Endodermal cell (in vitro differentiated cells): ENCODE measurements at regions not wholly inside any gene's neighbourhood (a gene's known extent, or its start where the extent isn't known, plus 50 kb on each side); places are given as distances from the start of the nearest gene placed in this dataset.

ENCODE experiments used
- DNase-seq: peaks from one replicate; pipeline ENCODE4 v3.0.0-alpha.2; 2017
- H3K27ac ChIP-seq: 2 replicates; pipeline ENCODE4 v1.5.1; 2013; ENCODE audit warnings: mild to moderate bottlenecking, low read depth, low read length, moderate library complexity
- H3K27me3 ChIP-seq: 2 replicates; pipeline ENCODE4 v1.6.1; 2013; ENCODE audit warnings: mild to moderate bottlenecking, low read length, moderate library complexity; ENCODE audit not compliant: insufficient read depth, control insufficient read depth, poor library complexity, severe bottlenecking
- H3K36me3 ChIP-seq: 2 replicates; pipeline ENCODE4 v1.7.0; 2013; ENCODE audit warnings: mild to moderate bottlenecking, low read length, moderate library complexity; ENCODE audit not compliant: control insufficient read depth, insufficient read depth
- H3K4me1 ChIP-seq: one replicate; pipeline ENCODE4 v1.7.0; 2013; ENCODE audit warnings: low read length; ENCODE audit not compliant: control insufficient read depth, insufficient read depth
- H3K4me3 ChIP-seq: 2 replicates; pipeline ENCODE4 v1.5.1; 2013; ENCODE audit warnings: mild to moderate bottlenecking, low read length, moderate library complexity
- H3K9ac ChIP-seq: 2 replicates; pipeline ENCODE4 v1.6.1; 2013; ENCODE audit warnings: mild to moderate bottlenecking, low read length, moderate library complexity; ENCODE audit not compliant: poor library complexity, severe bottlenecking; ENCODE audit errors: extremely low read depth
- H3K9me3 ChIP-seq: 2 replicates; pipeline ENCODE4 v1.6.1; 2013; ENCODE audit warnings: mild to moderate bottlenecking, low read length, moderate library complexity; ENCODE audit not compliant: control insufficient read depth
- H3K27ac Mint-ChIP-seq: 2 replicates; pipeline ENCODE4 v1.8.0; 2020; ENCODE audit warnings: mixed read lengths
- H3K27me3 Mint-ChIP-seq: 2 replicates; pipeline ENCODE4 v1.8.0; 2021; ENCODE audit warnings: mild to moderate bottlenecking, mixed read lengths; ENCODE audit not compliant: insufficient read depth
- H3K36me3 Mint-ChIP-seq: 2 replicates; pipeline ENCODE4 v1.8.0; 2020; ENCODE audit warnings: low read depth, mixed read lengths
- H3K4me1 Mint-ChIP-seq: 2 replicates; pipeline ENCODE4 v1.8.0; 2020; ENCODE audit warnings: mixed read lengths
- H3K4me3 Mint-ChIP-seq: 2 replicates; pipeline ENCODE4 v1.8.0; 2020; ENCODE audit warnings: mild to moderate bottlenecking, moderate library complexity, mixed read lengths
- H3K9me3 Mint-ChIP-seq: 2 replicates; pipeline ENCODE4 v1.8.0; 2020; ENCODE audit warnings: mild to moderate bottlenecking, mixed read lengths
- WGBS, 2 experiments: methylation state at CpG; one replicate each; pipeline versions ENCODE4 v1.1.5 to v1.1.7; 2013; ENCODE audit warnings: missing lambda C conversion rate in 2 of 2, mixed read lengths in 1 of 2; ENCODE audit not compliant: insufficient coverage in 1 of 2, insufficient read length in 1 of 2; 5-methylcytosine and 5-hydroxymethylcytosine counted together
- TF ChIP-seq, protein P1 (sequence below): fragments of 200-600 bp; sonication (generic); conservative IDR thresholded peaks from 2 replicates; pipeline ENCODE4 v1.5.0; 2021; ENCODE audit warnings: antibody characterized with exemption, mild to moderate bottlenecking

DNA sequence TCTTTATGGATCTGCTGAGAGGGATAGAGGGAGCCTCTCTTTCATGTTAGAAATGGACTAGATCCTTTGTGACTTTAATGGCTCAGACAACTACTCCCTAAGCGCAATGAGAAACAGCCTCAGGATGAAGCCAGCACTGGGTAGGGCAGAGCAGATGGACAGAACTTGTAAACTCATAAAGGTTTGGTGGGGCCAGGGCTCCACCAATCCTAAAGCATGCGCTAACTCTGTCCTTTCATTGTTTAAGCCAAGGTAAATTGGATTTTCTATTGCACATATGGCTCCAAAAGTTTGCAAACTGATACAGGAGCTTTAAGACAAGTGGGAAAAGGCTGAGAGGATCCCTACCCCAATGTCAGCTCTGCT lies 178.1 kb upstream of the MEOX2 start:
- Histone ChIP-seq H3K27me3 (no peaks in the 10 kb centered on the region), H3K4me3 (no peak overlapping the region), H3K4me1 (no peaks in the 10 kb centered on the region), H3K9me3 (no peaks in the 10 kb centered on the region), H3K9ac (no peak overlapping the region), H3K36me3 (no peaks in the 10 kb centered on the region), H3K27ac (no peak overlapping the region)
- H3K36me3 Mint-ChIP-seq: no peaks in the 10 kb centered on the region
- peaks cover 5% of the 10 kb centered on the region for H3K4me1 Mint-ChIP-seq
- no peaks in the 10 kb centered on the region for H3K9me3 Mint-ChIP-seq
- TF ChIP-seq, protein P1, sequence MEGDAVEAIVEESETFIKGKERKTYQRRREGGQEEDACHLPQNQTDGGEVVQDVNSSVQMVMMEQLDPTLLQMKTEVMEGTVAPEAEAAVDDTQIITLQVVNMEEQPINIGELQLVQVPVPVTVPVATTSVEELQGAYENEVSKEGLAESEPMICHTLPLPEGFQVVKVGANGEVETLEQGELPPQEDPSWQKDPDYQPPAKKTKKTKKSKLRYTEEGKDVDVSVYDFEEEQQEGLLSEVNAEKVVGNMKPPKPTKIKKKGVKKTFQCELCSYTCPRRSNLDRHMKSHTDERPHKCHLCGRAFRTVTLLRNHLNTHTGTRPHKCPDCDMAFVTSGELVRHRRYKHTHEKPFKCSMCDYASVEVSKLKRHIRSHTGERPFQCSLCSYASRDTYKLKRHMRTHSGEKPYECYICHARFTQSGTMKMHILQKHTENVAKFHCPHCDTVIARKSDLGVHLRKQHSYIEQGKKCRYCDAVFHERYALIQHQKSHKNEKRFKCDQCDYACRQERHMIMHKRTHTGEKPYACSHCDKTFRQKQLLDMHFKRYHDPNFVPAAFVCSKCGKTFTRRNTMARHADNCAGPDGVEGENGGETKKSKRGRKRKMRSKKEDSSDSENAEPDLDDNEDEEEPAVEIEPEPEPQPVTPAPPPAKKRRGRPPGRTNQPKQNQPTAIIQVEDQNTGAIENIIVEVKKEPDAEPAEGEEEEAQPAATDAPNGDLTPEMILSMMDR: no peak
- no peak overlapping the region for H3K27ac Mint-ChIP-seq
- DNase-seq: no peak
- no peaks in the 10 kb centered on the region for H3K27me3 Mint-ChIP-seq
- H3K4me3 Mint-ChIP-seq: no peak overlapping the region
- WGBS, 2 experiments: 92% methylated on average over 2 of the region's 2 CpGs

DNA sequence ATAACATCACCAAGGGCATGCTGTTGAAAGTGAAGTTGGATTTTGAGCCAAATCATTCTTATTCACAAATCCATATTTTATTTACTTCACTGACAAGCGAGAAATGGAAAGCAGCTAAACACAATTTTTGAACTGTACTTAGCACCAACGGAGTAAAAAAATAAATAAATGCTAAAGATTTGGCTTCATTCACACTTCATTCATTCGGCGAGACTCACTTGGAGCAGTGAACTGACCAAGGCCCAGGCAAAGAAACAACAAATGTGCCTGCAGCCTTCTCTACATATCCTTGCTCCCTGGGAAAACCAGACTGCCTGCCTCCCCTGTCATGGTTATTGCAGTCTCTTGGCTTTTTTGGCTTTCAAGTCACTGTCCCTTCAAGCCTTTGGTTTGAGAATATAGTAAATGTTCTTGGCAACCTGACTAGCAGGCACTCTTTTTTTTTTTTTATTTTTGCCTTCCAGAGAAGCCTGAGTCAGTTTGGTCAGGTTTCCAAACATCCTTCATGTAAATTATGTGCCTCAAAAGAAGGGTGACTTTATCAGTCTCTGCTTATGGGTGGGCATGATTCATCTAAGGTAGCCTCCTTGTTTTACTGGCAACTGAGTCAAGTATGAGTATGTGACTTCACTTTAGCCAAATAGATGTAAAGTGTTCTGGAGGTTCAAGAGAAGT lies 177.6 kb upstream of the MEOX2 start:
- no peak overlapping the region for H3K9ac ChIP-seq
- H3K27me3 ChIP-seq: no peaks in the 10 kb centered on the region
- no peak overlapping the region for H3K4me3 Mint-ChIP-seq
- no peaks in the 10 kb centered on the region for H3K36me3 Mint-ChIP-seq
- H3K27me3 Mint-ChIP-seq: no peaks in the 10 kb centered on the region
- WGBS, 2 experiments: 88 to 100% methylated on average over 4 of the region's 4 CpGs
- H3K9me3 Mint-ChIP-seq: no peaks in the 10 kb centered on the region
- TF ChIP-seq, protein P1: no peak
- H3K36me3 ChIP-seq: no peaks in the 10 kb centered on the region
- no peaks in the 10 kb centered on the region for H3K4me1 ChIP-seq
- H3K4me1 Mint-ChIP-seq: peaks cover 5% of the 10 kb centered on the region
- no peak overlapping the region for H3K27ac ChIP-seq
- H3K4me3 ChIP-seq: no peak overlapping the region
- no peak overlapping the region for H3K27ac Mint-ChIP-seq
- no peaks in the 10 kb centered on the region for H3K9me3 ChIP-seq
- no peak for DNase-seq

DNA sequence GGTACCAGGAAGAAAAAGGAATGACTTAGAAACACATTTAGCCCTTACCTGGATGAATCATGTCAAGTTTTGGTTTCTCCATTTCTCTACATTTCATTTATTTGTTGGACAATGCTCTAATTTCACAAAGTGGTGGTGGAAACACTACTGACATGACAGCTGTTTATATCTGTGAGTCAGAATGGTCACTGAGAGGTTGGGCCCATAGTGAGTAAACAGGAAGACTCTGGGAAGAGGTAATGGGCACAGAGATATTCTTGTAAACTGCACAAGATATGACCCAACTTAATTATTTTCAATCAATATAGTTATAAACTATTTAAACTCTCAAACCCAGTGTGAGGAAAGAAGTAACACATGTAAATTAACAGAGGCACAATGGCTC lies 176.3 kb upstream of the MEOX2 start:
- no peaks in the 10 kb centered on the region for H3K27me3 ChIP-seq
- H3K4me3 ChIP-seq: no peak overlapping the region
- H3K4me1 Mint-ChIP-seq: peaks cover 5% of the 10 kb centered on the region
- no peak overlapping the region for H3K4me3 Mint-ChIP-seq
- no peaks in the 10 kb centered on the region for H3K36me3 ChIP-seq
- H3K27me3 Mint-ChIP-seq: no peaks in the 10 kb centered on the region
- no peaks in the 10 kb centered on the region for H3K4me1 ChIP-seq
- DNase-seq: no peak
- TF ChIP-seq, protein P1: no peak
- H3K9me3 Mint-ChIP-seq: peaks cover 4% of the 10 kb centered on the region
- no peak overlapping the region for H3K27ac Mint-ChIP-seq
- H3K36me3 Mint-ChIP-seq: no peaks in the 10 kb centered on the region
- no peak overlapping the region for H3K27ac ChIP-seq
- H3K9ac ChIP-seq: no peak overlapping the region
- H3K9me3 ChIP-seq: no peaks in the 10 kb centered on the region
